ENCODE measurements at regions not wholly inside any gene's neighbourhood (a gene's known extent, or its start where the extent isn't known, plus 50 kb on each side); places are given as distances from the start of the nearest gene placed in this dataset.
A peak's percentile ranks its signal among the peaks of the same experiment; 100 is the strongest.

DNA sequence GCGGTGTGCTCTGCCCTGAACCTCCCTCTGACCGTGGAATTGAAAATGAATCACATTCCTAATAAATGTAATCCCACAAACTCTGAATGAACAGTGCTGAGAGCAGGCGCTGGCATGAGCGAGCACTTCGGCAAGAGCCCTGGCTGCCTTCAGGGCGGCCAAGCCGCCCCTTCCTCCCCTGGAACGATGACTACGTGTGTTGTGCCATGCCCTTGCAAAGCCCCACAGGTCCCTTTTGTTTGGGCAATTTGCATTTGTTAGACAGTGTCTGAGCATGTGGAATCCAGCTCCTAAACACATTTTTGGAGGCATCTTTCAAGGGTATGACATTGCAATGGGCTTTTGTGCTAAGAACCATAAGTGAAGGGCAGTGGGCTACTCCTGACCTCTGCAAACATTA is 95.6 kb upstream of the MKI67 start:
- DNase-seq (ENCODE audit: low read depth): no peak

DNA sequence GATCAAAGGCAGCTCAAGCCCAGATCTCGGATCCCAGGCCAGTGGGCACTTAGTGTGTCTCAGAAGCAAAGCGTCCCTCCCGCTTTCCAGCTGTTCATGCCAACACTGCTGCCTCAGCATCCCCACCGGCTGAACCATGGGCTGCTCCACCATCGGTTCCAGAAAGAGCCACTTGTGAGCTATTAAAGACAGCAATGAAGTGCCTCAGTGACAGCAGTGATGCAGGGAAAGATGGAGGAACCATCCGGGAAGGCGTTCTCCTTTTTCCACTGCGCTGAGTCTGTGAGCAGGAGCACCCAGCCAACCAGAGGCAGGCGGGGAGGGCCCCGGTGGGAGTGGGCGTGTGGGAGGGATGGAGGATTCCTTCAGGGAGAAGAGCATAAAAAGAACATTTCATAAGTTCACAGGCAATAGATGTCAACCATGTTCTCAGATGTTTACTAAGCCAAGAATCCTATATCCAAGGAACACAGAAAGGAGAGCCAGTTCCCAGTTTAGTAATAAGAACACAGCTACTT is 96.2 kb upstream of the MKI67 start:
- no peak for DNase-seq (ENCODE audit: low read depth)

DNA sequence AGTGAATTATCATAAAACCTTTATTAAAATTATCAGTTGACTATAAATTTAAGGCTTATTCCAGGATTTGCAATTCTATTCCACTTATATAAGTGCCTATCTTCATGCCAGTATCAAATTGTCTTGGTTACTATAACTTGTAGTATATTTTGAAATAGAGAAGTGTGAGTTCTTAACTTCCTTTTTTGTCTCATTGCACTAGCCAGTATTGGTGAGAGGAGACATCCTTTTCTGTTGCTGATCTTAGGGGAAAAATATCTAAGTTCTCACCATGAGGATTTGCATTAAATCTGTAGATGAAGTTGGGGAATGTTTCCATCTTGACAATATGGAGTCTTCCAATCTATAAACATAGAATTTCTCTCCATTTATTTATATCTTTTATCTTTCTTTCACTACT is 104.2 kb upstream of the MKI67 start:
- no peak for DNase-seq (ENCODE audit: low read depth)

DNA sequence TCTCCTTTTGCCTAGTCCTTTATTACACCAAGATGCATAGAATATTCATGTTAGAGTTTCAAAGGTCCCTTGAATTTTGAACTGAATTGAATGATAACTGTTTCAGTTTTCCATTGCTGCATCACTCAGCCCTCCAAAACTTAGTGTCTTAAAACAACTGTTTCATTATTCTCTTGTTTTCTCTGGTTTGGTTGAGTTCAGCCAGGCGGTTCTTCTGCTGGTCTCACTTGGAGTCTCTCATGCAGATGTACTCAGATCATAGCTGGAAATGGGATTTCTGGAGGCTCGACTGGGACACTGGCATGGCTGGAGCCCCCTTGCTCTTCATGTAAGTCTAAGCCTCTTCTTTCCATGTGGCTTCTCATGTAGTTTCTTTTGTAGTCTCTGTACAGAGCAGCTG is 107.2 kb upstream of the MKI67 start:
- DNase-seq (ENCODE audit: low read depth): no peak

DNA sequence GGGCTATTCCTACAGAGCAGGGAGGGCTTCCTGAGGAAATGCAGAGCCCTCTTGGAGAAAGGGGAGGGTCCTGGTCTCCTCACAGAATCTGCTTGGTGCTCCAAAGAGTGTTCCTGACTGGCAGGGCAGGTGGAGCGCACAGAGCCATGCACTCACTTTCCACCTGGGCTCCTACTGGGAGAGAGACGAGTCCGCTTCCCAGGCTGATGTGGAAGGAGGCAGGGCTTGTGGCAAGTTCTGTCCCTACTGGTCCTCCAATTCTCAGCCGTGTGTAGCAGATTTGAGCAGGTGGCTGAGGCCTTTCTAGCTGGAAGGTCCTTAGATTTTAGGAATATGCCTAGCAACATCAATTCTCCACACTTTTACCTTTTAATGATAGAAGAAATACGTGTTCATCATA is 111.5 kb upstream of the MKI67 start:
- no peak for DNase-seq (ENCODE audit: low read depth)

DNA sequence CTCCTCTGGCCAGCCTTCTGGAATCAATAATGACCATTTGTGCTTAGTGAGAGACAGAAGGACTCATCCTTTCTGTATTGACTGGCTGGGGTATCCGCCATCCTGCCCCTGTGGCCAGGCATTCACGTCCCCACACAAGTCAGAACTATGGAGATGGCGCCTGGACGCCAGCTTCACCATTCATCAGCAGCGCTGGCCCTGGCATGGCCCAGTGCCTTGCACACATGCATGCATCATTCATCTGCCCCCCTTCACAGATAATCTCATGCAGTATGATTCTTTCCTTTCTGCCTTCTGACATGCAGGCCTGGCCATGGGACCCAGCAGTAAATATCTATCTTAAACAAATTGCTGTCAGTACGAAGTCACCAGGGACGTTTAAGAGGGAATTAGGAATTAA is 114.8 kb upstream of the MKI67 start:
- no peak for DNase-seq (ENCODE audit: low read depth)

DNA sequence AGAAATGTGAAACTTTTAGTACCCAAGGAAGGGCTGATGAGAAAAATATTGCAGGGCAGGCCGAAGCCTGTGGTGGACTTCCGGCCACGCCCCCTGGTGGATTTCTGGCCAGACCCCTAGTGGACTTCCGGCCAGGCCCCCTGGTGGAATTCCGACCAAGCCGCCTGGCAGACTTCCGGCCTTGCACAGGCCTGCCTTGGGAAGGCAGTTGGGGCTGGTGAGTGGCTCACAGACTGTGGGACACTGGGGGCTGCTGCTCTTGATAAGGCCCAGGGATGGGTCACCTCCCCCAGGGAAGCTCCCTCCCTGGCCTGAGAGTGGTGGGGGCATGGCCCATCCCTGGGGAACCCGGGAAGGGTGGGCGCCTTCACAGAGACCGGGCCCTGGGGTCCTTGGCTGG is 116.4 kb upstream of the MKI67 start:
- DNase-seq (ENCODE audit: low read depth): no peak

DNA sequence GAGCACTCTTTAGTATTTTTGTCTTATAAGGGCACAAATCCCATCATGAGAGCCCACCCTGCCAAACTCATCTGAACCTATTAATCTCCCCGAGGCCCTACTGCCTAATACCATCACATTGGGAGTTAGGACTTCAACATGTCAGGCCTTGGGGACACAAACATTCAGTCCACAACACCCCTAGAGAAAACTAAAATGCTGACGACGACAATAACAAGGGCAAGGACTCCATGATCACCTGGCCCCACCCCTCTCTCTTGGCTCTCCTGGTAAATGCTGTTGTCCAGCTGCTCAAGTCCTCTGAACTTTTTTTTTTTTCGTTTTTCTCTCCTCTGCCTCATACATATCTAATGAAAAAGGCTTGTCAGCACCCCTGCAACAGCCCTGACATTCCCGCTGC is 118.8 kb upstream of the MKI67 start:
- DNase-seq (ENCODE audit: low read depth): no peak

DNA sequence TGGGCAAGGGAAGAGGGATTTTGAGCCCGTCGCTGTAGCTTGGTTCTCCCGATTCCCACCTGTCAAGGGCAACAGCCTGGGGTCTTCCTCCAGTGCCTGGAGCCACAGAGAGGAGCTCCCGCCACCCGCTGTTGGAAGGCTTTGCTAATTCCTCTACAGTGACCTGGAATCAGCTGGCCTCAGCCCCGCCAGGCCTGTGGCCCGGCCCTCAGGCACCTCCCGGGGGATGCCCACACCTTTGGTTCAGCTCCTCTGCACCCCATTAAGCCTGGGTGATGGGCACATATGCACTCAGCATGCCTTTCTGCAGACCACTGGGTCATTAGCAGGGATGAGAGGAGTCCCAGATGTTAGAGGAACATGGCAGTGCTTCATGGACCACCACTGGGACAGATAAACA is 121.4 kb upstream of the MKI67 start:
- no peak for DNase-seq (ENCODE audit: low read depth)

DNA sequence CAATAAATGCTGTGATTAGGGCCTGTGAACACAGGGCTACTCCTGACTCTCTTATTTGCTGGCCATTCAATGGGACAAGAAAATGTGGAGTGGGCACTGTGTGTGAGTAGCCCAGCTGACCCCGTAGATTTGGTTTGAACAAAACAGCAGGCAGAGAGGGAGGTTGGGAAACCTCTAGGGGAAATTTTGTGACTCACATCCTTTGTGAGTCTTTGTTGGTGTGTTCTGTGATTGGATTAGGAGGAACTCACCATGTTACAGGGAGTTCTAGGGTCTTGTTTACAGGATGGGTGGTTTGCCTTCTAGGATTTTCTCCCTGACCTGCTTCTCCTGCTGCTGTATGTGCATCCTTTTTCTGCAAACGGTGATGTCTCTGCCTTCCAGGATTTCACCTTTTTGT is 128.3 kb upstream of the MKI67 start:
- DNase-seq (ENCODE audit: low read depth): no peak

DNA sequence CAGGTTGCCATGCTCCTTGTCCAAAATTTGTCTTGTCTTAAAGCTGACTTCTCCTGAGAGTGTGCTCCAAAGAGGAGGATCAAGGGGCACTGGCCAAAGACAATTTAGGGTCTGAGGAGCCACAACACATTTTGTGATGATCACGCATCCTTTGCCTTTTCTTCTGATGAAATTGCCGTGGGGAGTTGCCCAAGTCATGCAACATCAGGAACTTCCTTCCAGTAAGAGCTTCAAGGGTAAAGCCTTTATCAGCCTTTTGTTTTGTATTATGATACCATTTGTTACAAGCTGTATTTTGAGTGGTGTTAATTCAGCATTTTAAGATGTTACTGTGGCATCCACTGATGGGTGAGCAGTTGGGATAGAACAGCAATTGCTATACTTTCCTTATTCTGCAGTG is 131.2 kb upstream of the MKI67 start:
- no peak for DNase-seq (ENCODE audit: low read depth)

DNA sequence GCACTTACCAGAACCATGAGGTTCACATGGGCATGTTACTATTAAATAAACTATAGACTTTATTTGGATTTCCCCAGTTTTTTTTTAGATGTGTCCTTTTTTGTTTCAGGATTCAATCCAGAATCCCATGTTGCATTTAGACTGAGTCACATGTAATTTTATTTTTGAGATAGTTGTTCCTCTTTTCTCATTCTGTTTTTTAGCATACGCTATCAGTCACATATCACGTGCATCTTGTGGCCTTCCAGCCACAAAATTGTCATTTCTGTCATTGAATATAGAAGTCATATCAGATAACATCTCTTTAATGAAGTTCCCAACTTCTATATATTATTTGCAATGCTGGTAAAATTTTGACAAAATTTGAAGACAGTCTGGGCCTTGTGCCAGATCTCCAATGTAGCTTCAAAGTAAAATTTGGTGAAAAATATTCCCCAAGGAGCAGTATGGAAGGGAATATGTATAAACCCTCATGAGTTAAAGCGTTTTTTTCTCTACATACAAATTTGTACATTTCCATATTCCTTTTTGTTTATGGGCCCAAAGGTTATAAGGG is 132.3 kb upstream of the MKI67 start:
- no peak for DNase-seq (ENCODE audit: low read depth)

DNA sequence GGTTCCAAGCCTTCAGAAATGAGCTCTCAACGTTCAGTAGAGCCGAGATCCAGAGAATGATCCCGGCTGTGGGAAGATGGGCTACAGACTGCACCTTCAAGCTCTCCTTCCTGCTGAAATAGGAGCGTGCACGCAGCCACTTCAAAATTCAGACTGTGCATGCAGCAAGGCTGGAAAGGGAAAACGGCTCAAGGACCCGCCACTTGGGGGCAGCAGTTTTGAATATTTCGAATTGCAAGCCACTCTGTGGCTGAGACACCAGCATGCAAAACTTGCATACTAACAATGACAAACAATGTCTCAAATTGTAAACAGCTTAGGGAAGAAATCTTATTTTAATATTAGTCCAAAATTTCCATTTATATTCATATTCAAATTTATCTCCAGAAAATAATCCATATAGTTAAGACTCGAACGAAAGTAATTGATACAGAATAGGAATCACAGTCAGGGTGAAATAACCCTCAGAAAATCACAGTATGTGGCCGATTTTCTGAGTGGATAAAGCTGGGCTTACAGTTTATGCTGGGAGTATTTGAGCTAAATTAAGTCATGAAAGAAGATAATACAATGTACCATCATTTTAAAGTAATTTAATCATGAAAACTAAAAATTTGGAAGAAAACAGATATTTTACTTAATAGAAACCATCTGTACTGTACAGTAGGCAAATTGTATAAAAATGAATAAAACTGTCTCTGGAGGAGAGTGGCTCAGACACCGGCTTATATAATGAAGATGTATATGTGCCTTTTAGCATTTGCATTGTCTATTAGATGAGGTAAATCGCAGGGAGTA is 137.9 kb upstream of the MKI67 start:
- peak; percentile 2 for DNase-seq (ENCODE audit: low read depth)

DNA sequence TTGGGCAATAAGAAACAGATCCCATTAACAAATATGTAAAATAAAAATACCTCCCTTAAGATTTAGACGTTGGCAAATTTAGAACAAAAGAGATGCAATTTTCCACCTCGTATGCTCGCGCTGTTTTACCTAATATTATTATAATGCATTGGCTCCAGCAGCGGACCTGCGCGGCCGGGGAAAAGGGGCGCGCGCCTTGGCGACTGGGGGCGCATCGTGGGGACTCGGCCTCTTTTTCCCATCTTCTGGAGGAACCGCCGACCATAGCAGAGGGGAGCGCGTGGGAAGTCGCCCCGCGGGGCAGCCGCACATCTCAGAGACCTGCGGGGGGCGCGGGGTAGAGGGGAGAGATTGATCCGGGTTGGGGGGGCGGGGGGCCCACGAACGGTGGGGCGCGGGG is 139.4 kb upstream of the MKI67 start:
- DNase-seq (ENCODE audit: low read depth): no peak

DNA sequence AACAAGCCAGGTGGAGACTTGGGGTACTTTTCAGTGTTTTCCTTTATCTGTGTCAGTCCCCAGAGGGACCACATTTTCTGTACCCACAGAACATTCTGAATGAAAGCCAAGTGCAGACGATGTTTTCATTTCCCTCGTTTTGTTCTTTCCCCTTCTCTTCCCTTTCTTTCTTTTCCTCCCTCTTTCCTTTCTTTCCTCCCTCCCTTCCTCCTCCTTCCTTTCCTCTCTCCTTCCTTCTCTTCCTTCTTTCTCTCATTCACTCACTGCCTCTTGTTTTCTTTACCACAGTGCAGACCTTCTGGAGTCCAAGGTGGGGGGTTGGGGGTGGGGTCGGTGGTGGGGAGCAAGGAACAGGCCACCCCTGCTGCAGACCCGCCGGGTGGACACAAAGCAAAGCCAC is 141.4 kb upstream of the MKI67 start:
- no peak for DNase-seq (ENCODE audit: low read depth)

DNA sequence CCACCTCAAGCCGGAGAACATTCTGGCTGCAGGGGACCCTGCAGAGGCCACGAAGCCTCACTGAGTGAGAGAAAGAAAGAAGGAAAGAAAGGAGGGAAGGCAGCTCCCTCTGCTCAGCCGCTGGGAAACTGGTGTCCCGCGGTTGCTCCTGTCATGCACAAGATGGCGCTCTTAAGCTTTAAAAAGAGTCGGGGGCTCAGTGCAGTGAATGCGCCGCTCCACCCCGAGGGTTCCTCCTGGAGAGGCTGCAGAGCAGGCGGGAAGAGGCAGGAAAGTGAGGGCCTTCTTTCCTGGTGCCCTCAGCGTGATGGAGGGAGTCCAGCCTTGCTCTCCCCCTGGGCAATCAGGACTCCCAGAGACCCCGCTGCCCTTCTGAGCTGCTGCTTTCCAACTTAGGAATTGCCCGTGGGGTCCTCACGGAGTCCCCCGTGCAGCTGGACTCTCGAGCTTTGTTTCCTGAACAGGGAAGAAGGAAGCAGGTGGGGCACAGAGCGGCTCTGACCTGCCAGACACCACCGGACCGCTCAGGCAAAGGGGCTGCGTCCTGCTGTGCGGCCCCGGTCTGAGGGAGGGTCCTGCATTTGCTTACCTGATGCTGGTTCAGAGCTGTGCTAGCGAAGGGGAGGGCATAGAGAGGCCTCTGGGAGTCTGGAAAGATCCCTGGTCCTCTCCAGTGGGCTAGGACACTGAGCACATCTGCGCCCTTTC is 141.9 kb upstream of the MKI67 start:
- DNase-seq (ENCODE audit: low read depth): no peak

DNA sequence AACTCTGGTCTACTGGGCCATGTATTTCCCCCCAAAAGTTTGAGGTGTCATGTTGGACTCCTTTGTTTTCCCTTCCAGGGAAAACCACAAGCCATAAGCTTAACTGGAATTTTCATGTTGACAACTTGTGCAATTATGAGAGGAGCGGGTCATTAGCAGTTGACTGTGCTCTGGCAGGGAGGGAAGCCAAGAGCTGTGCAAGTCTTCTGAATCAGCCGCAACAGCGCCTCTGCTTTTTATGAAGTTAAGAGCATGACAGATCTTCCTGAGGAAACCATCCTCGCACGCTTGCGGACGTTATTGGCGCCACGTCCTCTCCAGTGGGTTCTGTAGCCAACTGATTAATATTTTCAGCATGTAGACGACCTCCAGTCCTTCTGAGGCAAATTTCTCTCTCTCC is 148.7 kb upstream of the MKI67 start:
- no peak for DNase-seq (ENCODE audit: low read depth)

DNA sequence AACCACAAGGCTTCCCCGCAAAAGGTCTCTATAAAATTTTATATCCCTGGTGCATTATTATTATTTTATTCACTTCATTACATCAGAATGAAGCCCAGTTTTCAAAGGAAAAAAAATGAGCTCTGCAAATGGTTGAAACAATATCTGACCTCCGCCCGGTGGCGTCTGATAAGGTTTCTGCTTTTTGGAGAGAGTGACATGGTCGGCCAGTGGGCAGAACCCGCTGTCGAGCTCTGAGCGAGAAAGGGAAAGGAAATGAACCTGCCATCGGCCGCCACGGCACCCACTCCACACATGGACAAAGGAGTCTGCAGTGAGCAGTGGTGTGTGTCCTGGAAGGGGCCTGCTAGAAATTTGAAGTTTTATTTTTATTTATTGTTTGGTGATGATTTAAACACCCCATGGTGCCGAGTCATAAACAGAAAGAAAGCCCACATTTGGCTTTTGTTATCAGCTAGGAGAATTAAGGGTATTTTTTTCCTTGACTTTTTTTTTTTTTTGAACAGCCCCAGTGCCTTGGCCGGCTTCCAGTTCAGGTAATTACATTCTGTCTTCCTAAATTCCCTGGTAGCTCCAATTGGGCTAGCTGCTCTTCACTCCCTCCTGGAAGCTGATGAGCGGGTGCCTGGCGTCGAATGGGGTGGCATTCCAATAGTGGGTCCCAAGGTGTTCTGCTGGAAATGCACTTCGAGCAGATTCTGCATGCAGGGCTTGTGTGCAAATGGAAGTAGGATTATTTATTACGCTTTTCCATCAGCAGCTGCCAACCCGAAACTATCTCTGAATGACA is 149.4 kb upstream of the MKI67 start:
- DNase-seq (ENCODE audit: low read depth): no peak

DNA sequence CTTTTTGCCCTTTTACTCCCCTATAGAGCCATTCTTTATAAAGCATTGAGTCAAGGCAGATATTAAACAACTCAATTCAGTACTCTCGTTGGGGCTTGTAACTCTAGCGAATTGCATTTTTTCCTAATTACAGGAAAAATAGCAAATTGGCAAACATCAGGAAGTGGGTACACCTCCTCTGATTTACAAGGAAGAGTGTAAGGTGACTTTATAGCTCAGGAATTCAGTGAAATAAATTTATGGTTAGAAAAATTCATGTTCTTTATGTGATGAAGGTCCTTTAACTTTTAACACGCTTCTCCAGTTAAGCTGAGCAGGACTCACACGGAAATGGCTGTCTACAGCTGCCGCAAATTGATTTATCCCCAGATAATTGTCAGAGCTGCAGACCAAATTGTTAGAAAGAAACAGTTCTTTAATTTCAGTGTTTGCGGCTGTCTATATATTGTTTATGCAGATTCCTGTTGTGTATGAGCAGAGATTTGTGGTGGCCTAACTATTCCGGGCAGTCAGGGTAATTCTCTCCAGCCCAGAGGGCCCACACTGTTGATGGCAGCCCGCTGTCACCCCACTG is 151.1 kb upstream of the MKI67 start:
- DNase-seq (ENCODE audit: low read depth): no peak

DNA sequence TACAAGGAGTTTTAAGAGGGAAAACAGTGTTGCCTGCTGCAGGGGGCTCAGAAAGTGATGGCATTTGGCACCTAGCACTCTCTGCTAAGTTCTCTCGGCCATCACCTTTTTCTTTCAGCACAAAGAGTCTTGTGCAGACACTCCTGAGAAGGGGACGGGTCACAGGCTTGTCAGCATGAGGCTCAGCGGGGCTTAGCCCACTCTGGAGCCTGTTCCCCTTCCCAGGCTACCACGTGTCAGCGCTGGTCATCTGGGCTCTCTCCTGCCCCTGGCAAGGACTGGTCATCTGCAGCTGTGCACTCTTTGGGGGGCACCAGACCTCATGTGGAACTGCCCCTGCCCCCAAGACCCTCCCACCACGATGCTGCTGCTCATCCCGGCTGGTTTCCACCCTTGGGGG is 152.1 kb upstream of the MKI67 start:
- DNase-seq (ENCODE audit: low read depth): no peak

DNA sequence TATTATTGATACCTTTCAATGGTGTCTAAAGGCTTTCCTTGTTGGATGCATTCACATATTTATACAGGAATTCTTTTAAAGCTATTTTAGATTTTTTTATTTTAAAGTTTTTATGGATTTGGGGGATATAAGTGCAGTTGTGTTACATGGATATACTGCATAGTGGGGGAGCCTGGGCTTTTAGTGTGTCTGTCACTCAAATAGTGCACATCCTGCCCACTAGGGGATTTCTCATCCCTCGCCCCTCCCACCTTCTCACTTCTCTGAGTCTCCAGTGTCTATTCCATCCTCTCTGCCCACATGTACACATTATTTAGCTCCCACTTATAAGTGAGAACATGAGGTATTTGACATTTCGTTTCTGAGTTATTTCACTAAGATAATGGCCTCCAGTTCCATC is 154.0 kb upstream of the MKI67 start:
- no peak for DNase-seq (ENCODE audit: low read depth)

DNA sequence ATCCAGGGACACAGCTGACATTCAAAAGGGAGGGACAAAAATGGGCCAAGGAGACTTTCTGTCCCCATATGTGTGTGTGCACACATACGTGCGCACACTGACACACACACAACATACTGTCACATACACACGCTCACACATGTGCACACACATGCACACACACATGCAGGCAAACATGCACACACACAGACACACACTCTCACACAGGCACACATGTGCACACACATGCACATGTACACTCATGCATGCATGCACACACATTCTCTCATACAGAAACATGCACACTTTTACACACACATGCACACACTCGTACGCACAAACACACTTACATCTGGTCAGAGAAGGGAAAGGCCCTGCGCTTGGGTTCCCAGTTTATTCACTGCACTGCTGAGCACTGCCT is 155.1 kb upstream of the MKI67 start:
- no peak for DNase-seq (ENCODE audit: low read depth)
